OCI-LY7 (cell line): ENCODE measurements at regions not wholly inside any gene's neighbourhood (a gene's known extent, or its start where the extent isn't known, plus 50 kb on each side); places are given as distances from the start of the nearest gene placed in this dataset.

ENCODE experiments used
- BruUV-seq: library from RNA; stranded (reverse); fragments of 400-500 nt; replicated peaks from 2 replicates; lab custom pipeline; 2021; lab: Mats Ljungman, UMichigan
- CTCF ChIA-PET: fragments of 300-600 bp; sonication (Branson Sonifier 250); formaldehyde crosslinking; loops from one replicate; lab custom pipeline; 2022; ENCODE audit warnings: antibody characterized with exemption; ENCODE audit not compliant: unreplicated experiment; lab: Charles Lee
- POLR2A ChIA-PET: fragments of 300-600 bp; sonication (Branson Sonifier 250); formaldehyde crosslinking; loops from one replicate; lab custom pipeline; 2022; ENCODE audit warnings: antibody characterized with exemption; lab: Charles Lee
- DNase-seq: peaks from one replicate; pipeline ENCODE4 v3.0.0-alpha.2; 2015; ENCODE audit warnings: low spot score
- H2AFZ ChIP-seq: fragments of 200-600 bp; sonication (generic), shearing (Covaris generic); 2 replicates; pipeline ENCODE4 v1.6.1; 2014; ENCODE audit warnings: mild to moderate bottlenecking, antibody characterized with exemption, low read length, moderate library complexity
- H3K27ac ChIP-seq: fragments of 200-600 bp; sonication (generic); 2 replicates; pipeline ENCODE4 v1.5.1; 2014; ENCODE audit warnings: mixed run types, low read depth, mild to moderate bottlenecking, moderate library complexity, low read length, inconsistent platforms; ENCODE audit not compliant: poor library complexity, severe bottlenecking
- H3K36me3 ChIP-seq: fragments of 200-600 bp; sonication (generic); 2 replicates; pipeline ENCODE4 v1.6.1; 2014; ENCODE audit warnings: mild to moderate bottlenecking, antibody characterized with exemption, low read length, moderate library complexity, mixed read lengths; ENCODE audit not compliant: insufficient read depth
- H3K4me1 ChIP-seq: fragments of 200-600 bp; sonication (generic); 2 replicates; pipeline ENCODE4 v1.5.1; 2014; ENCODE audit warnings: mild to moderate bottlenecking, low read length; ENCODE audit not compliant: insufficient read depth, poor library complexity, severe bottlenecking
- H3K4me2 ChIP-seq: fragments of 200-600 bp; sonication (generic); 2 replicates; pipeline ENCODE4 v1.6.1; 2014; ENCODE audit warnings: mild to moderate bottlenecking, low read length
- H3K4me3 ChIP-seq: fragments of 200-600 bp; sonication (generic); 2 replicates; pipeline ENCODE4 v1.5.1; 2014; ENCODE audit warnings: mild to moderate bottlenecking, low read depth, low read length; ENCODE audit not compliant: poor library complexity, severe bottlenecking
- H3K79me2 ChIP-seq: fragments of 200-600 bp; sonication (generic); 2 replicates; pipeline ENCODE4 v1.6.1; 2016; ENCODE audit warnings: low read depth, mild to moderate bottlenecking, low read length, moderate library complexity, mixed read lengths; ENCODE audit not compliant: insufficient read depth
- H3K9me2 ChIP-seq: fragments of 200-600 bp; sonication (generic); 2 replicates; pipeline ENCODE4 v1.6.1; 2016; ENCODE audit warnings: mild to moderate bottlenecking, low read length, mixed read lengths; ENCODE audit not compliant: insufficient read depth
- H3K9me3 ChIP-seq: fragments of 200-600 bp; sonication (generic); 2 replicates; pipeline ENCODE4 v1.6.1; 2014; ENCODE audit warnings: mild to moderate bottlenecking, mixed run types, low read length, mixed read lengths
- H4K20me1 ChIP-seq: fragments of 200-600 bp; sonication (generic); 2 replicates; pipeline ENCODE4 v1.6.1; 2014; ENCODE audit warnings: mild to moderate bottlenecking, antibody characterized with exemption, low read length, moderate library complexity, mixed read lengths; ENCODE audit not compliant: insufficient read depth
- CTCF ChIP-seq: fragments of 200-600 bp; sonication (generic); conservative IDR thresholded peaks from 2 replicates; pipeline ENCODE4 v1.5.1; 2014; ENCODE audit warnings: mild to moderate bottlenecking, antibody characterized with exemption, low read length, moderate library complexity, mixed read lengths
- EZH2phosphoT487 ChIP-seq: fragments of 200-600 bp; sonication (generic); IDR thresholded peaks from 2 replicates; pipeline ENCODE4 v1.6.1; 2018; ENCODE audit warnings: low read depth, borderline replicate concordance, mild to moderate bottlenecking, mixed run types, antibody characterized with exemption, low read length, moderate library complexity, mixed read lengths
- intact Hi-C: fragments of 100-400 bp; cut with micrococcal nuclease; formaldehyde crosslinking; loops from one replicate; pipeline ENCODE4 v1.10.0; 2022; ENCODE audit not compliant: unreplicated experiment

DNA sequence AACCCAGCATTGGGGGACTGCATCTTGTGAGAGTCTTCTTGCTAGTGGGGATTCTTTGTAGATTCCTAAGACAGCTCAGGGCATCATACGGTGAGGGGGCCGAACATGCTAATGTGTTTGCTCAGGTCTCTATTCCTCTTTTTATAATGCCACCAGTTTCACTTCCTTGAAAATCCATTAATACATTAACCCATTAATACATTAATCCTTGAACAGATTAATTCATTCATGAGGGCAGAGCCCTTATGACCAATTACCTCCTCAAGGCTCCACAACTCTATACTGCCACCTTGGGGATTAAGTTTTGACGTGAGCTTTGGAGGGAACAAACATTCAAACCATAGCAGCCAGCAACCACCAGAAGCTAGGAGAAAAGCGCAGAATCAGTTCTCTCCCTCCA is 67.2 kb upstream of the POT1 start:
- DNase-seq, result peak; percentile 1
- H4K20me1 ChIP-seq, result no peaks in the 10 kb centered on the region
- no peaks in the 10 kb centered on the region for H3K9me3 ChIP-seq
- no peaks in the 10 kb centered on the region for H3K4me1 ChIP-seq
- no peak for TF ChIP-seq EZH2phosphoT487
- peak; percentile 56 for TF ChIP-seq CTCF
- H3K79me2 ChIP-seq, result no peaks in the 10 kb centered on the region
- H2AFZ ChIP-seq, result no peak overlapping the region
- no peaks in the 10 kb centered on the region for H3K9me2 ChIP-seq
- intact Hi-C loops, result no loop called here
- ChIA-PET POLR2A (interaction anchor here (0.7 kb wide), 1 partner anchor 10 kb away, joined by 4 read pairs; no protein-coding TSS in a partner anchor), CTCF (no interaction called here)
- no peak overlapping the region for H3K4me2 ChIP-seq
- no peak overlapping the region for H3K27ac ChIP-seq
- no TSS peak for BruUV-seq
- no peak overlapping the region for H3K4me3 ChIP-seq
- H3K36me3 ChIP-seq, result no peaks in the 10 kb centered on the region

GRCh38 chr7:124992851-124993562 is 63.4 kb upstream of the POT1 start:
- no peaks in the 10 kb centered on the region for H3K79me2 ChIP-seq
- no peak overlapping the region for H3K4me3 ChIP-seq
- H3K9me3 ChIP-seq, result no peaks in the 10 kb centered on the region
- no peak overlapping the region for H2AFZ ChIP-seq
- H4K20me1 ChIP-seq, result no peaks in the 10 kb centered on the region
- H3K36me3 ChIP-seq, result no peaks in the 10 kb centered on the region
- BruUV-seq, result no TSS peak
- H3K4me1 ChIP-seq, result no peaks in the 10 kb centered on the region
- H3K27ac ChIP-seq, result no peak overlapping the region
- no peak overlapping the region for H3K4me2 ChIP-seq
- ChIA-PET CTCF (no interaction called here), POLR2A (no interaction called here)
- no peaks in the 10 kb centered on the region for H3K9me2 ChIP-seq
- TF ChIP-seq EZH2phosphoT487 (no peak), CTCF (no peak)
- intact Hi-C loops, result no loop called here
- no peak for DNase-seq

GRCh38 chr7:124989911-124990310 is 60.3 kb upstream of the POT1 start:
- Histone ChIP-seq H3K9me3 (no peaks in the 10 kb centered on the region), H3K27ac (no peak overlapping the region), H3K79me2 (no peaks in the 10 kb centered on the region), H4K20me1 (no peaks in the 10 kb centered on the region), H2AFZ (no peak overlapping the region), H3K4me1 (no peaks in the 10 kb centered on the region), H3K4me3 (no peak overlapping the region), H3K36me3 (no peaks in the 10 kb centered on the region), H3K4me2 (no peak overlapping the region), H3K9me2 (no peaks in the 10 kb centered on the region)
- TF ChIP-seq EZH2phosphoT487 (no peak), CTCF (no peak)
- intact Hi-C loops, result no loop called here
- ChIA-PET POLR2A (no interaction called here), CTCF (no interaction called here)
- no peak for DNase-seq
- no TSS peak for BruUV-seq
